ENCODE measurements at regions not wholly inside any gene's neighbourhood (a gene's known extent, or its start where the extent isn't known, plus 50 kb on each side); places are given as distances from the start of the nearest gene placed in this dataset.

- no peak for TF ChIP-seq CTCF (conservative IDR thresholded peaks at IDR 0.05; ENCODE audit: low read depth, low read length)
- no peak for TF ChIP-seq EZH2 (IDR thresholded peaks at IDR 0.05; ENCODE audit: borderline replicate concordance, low read depth, low read length, poor library complexity, severe bottlenecking)
These were observed 91.4 kb upstream of the CAV2 start for GRCh38 chr7:116408166-116408565.

Measured in A673 (cell line).